Dendritic cell treated with granulocyte-macrophage colony-stimulating factor and Interleukin-4, amounts not matched to agents 40 ng/mL and 50 ng/mL, for 4 days (primary cell): ENCODE measurements at regions not wholly inside any gene's neighbourhood (a gene's known extent, or its start where the extent isn't known, plus 50 kb on each side); places are given as distances from the start of the nearest gene placed in this dataset.
"Not testable (repeated sequence)": the region's sequence is repeated elsewhere in the genome, so short reads cannot be mapped to it uniquely, and the experiment has no call there.

Experiments
- H3K27ac Mint-ChIP-seq: one replicate; pipeline ENCODE4 v1.8.0; 2022; ENCODE audit warnings: mild to moderate bottlenecking, mixed read lengths
- H3K27me3 Mint-ChIP-seq: one replicate; pipeline ENCODE4 v1.8.0; 2022; ENCODE audit warnings: mild to moderate bottlenecking, mixed read lengths
- H3K36me3 Mint-ChIP-seq: one replicate; pipeline ENCODE4 v1.8.0; 2022; ENCODE audit warnings: low read depth, mixed read lengths
- H3K4me1 Mint-ChIP-seq: one replicate; pipeline ENCODE4 v1.8.0; 2022; ENCODE audit warnings: low read depth, mixed read lengths
- H3K4me3 Mint-ChIP-seq: one replicate; pipeline ENCODE4 v1.8.0; 2022; ENCODE audit warnings: mild to moderate bottlenecking, moderate library complexity, mixed read lengths
- H3K9me3 Mint-ChIP-seq: one replicate; pipeline ENCODE4 v1.8.0; 2022; ENCODE audit warnings: mixed read lengths
- intact Hi-C: fragments of 100-400 bp; cut with micrococcal nuclease; formaldehyde crosslinking; loops from one replicate; pipeline ENCODE4 v1.15.0; 2022

- no peaks in the 10 kb centered on the region for H3K4me1 Mint-ChIP-seq
- intact Hi-C loops, result no loop called here
- H3K27me3 Mint-ChIP-seq, result peaks cover 4% of the 10 kb centered on the region
- H3K36me3 Mint-ChIP-seq, result no peaks in the 10 kb centered on the region
- no peaks in the 10 kb centered on the region for H3K9me3 Mint-ChIP-seq
- H3K27ac Mint-ChIP-seq, result no peak overlapping the region
- H3K4me3 Mint-ChIP-seq, result no peak overlapping the region
Observed at GRCh38 chr11:8763070-8763685, 80.6 kb downstream of the RPL27A start.

GRCh38 chr11:8765294-8765693 lies 82.7 kb downstream of the RPL27A start:
- H3K27ac Mint-ChIP-seq, result no peak overlapping the region
- H3K36me3 Mint-ChIP-seq, result no peaks in the 10 kb centered on the region
- intact Hi-C loops, result no loop called here
- H3K9me3 Mint-ChIP-seq, result no peaks in the 10 kb centered on the region
- peaks cover 2% of the 10 kb centered on the region for H3K27me3 Mint-ChIP-seq
- no peak overlapping the region for H3K4me3 Mint-ChIP-seq
- no peaks in the 10 kb centered on the region for H3K4me1 Mint-ChIP-seq

- intact Hi-C loops, result no loop called here
- H3K27ac Mint-ChIP-seq, result no peak overlapping the region
- H3K36me3 Mint-ChIP-seq, result no peaks in the 10 kb centered on the region
- peaks cover 2% of the 10 kb centered on the region for H3K27me3 Mint-ChIP-seq
- no peaks in the 10 kb centered on the region for H3K4me1 Mint-ChIP-seq
- H3K4me3 Mint-ChIP-seq, result no peak overlapping the region
- H3K9me3 Mint-ChIP-seq, result no peaks in the 10 kb centered on the region
Observed at GRCh38 chr11:8766043-8766987, 83.7 kb downstream of the RPL27A start.

- Mint-ChIP-seq H3K27ac (no peak overlapping the region), H3K9me3 (no peaks in the 10 kb centered on the region), H3K36me3 (no peaks in the 10 kb centered on the region), H3K4me1 (no peaks in the 10 kb centered on the region), H3K4me3 (no peak overlapping the region), H3K27me3 (peaks cover 2% of the 10 kb centered on the region)
- intact Hi-C loops, result no loop called here
Observed at GRCh38 chr11:8766988-8767374, 84.4 kb downstream of the RPL27A start.

- Mint-ChIP-seq H3K27me3 (peaks cover 2% of the 10 kb centered on the region), H3K4me1 (no peaks in the 10 kb centered on the region), H3K4me3 (no peak overlapping the region), H3K36me3 (no peaks in the 10 kb centered on the region), H3K27ac (no peak overlapping the region), H3K9me3 (no peaks in the 10 kb centered on the region)
- intact Hi-C loops, result no loop called here
Observed at GRCh38 chr11:8767466-8768142, 85.0 kb downstream of the RPL27A start.

GRCh38 chr11:8768625-8769333 lies 86.2 kb downstream of the RPL27A start:
- peaks cover 2% of the 10 kb centered on the region for H3K27me3 Mint-ChIP-seq
- intact Hi-C loops, result no loop called here
- no peaks in the 10 kb centered on the region for H3K4me1 Mint-ChIP-seq
- H3K9me3 Mint-ChIP-seq, result no peaks in the 10 kb centered on the region
- H3K36me3 Mint-ChIP-seq, result no peaks in the 10 kb centered on the region
- no peak overlapping the region for H3K27ac Mint-ChIP-seq
- H3K4me3 Mint-ChIP-seq, result no peak overlapping the region

- no peaks in the 10 kb centered on the region for H3K27me3 Mint-ChIP-seq
- no peak overlapping the region for H3K27ac Mint-ChIP-seq
- no peaks in the 10 kb centered on the region for H3K9me3 Mint-ChIP-seq
- no peaks in the 10 kb centered on the region for H3K36me3 Mint-ChIP-seq
- H3K4me1 Mint-ChIP-seq, result peaks cover 6% of the 10 kb centered on the region
- intact Hi-C loops, result no loop called here
- H3K4me3 Mint-ChIP-seq, result no peak overlapping the region
Observed at GRCh38 chr11:8772571-8773519, 90.3 kb downstream of the RPL27A start.

- Mint-ChIP-seq H3K4me3 (no peak overlapping the region), H3K27ac (no peak overlapping the region)
Observed at GRCh38 chr11:8773916-8774539, 91.4 kb downstream of the RPL27A start.

GRCh38 chr11:8774916-8775315 lies 92.3 kb downstream of the RPL27A start:
- H3K4me3 Mint-ChIP-seq, H3K27ac Mint-ChIP-seq, intact Hi-C loops, H3K9me3 Mint-ChIP-seq, H3K36me3 Mint-ChIP-seq, H3K27me3 Mint-ChIP-seq: not testable (repeated sequence)
- H3K4me1 Mint-ChIP-seq, result peaks cover 19% of the 10 kb centered on the region

More at GRCh38 chr11:8773916-8774539, 91.4 kb downstream of the RPL27A start:
- Mint-ChIP-seq H3K4me1 (peaks cover 18% of the 10 kb centered on the region), H3K27me3 (no peaks in the 10 kb centered on the region), H3K36me3 (no peaks in the 10 kb centered on the region), H3K9me3 (no peaks in the 10 kb centered on the region)
- intact Hi-C loops, result no loop called here

GRCh38 chr11:8775332-8775731 lies 92.7 kb downstream of the RPL27A start:
- Mint-ChIP-seq H3K4me3 (no peak overlapping the region), H3K36me3 (no peaks in the 10 kb centered on the region), H3K4me1 (peaks cover 19% of the 10 kb centered on the region), H3K27me3 (no peaks in the 10 kb centered on the region), H3K27ac (no peak overlapping the region), H3K9me3 (no peaks in the 10 kb centered on the region)
- intact Hi-C loops, result no loop called here

- intact Hi-C loops, result no loop called here
- H3K36me3 Mint-ChIP-seq, result no peaks in the 10 kb centered on the region
Observed at GRCh38 chr11:8775734-8776133, 93.1 kb downstream of the RPL27A start.

GRCh38 chr11:8776209-8776608 lies 93.6 kb downstream of the RPL27A start:
- H3K36me3 Mint-ChIP-seq, result no peaks in the 10 kb centered on the region
- no peak overlapping the region for H3K4me3 Mint-ChIP-seq
- peaks cover 19% of the 10 kb centered on the region for H3K4me1 Mint-ChIP-seq
- H3K27ac Mint-ChIP-seq, result no peak overlapping the region
- no peaks in the 10 kb centered on the region for H3K9me3 Mint-ChIP-seq
- intact Hi-C loops, result no loop called here
- H3K27me3 Mint-ChIP-seq, result peaks cover 5% of the 10 kb centered on the region

More at GRCh38 chr11:8775734-8776133, 93.1 kb downstream of the RPL27A start:
- H3K4me1 Mint-ChIP-seq, result peaks cover 19% of the 10 kb centered on the region
- no peak overlapping the region for H3K27ac Mint-ChIP-seq
- H3K9me3 Mint-ChIP-seq, result no peaks in the 10 kb centered on the region
- H3K4me3 Mint-ChIP-seq, result no peak overlapping the region
- peaks cover 2% of the 10 kb centered on the region for H3K27me3 Mint-ChIP-seq
